GM19372 (cell line): ENCODE measurements at regions not wholly inside any gene's neighbourhood (a gene's known extent, or its start where the extent isn't known, plus 50 kb on each side); places are given as distances from the start of the nearest gene placed in this dataset.
"Not testable (repeated sequence)": the region's sequence is repeated elsewhere in the genome, so short reads cannot be mapped to it uniquely, and the experiment has no call there.

Experiments used
- ATAC-seq: cut with Tn5 transposase; IDR thresholded peaks from one replicate; pipeline ENCODE4 v1.9.1; 2021; ENCODE audit warnings: mild to moderate bottlenecking, low read depth, moderate library complexity; ENCODE audit not compliant: unreplicated experiment

DNA sequence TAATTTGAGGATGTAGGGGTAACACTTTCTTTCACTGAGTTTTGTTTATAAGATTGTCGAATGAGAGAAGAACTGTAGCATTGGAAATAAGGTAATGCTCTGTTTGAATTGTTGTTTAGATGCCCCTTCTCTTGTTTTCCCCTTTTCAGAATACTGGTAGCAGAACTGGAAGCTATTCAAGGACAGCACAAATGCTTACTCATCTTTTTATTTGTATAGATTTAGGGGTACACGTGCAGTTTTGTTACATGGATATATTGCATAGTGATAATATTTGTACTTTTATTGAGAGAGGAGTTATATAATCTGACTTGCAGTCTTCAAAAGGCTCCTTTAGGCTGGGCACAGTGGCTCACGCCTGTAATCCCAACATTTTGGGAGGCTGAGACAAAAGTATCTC, 145.4 kb upstream of the HAND2 start:
- no peak for ATAC-seq

DNA sequence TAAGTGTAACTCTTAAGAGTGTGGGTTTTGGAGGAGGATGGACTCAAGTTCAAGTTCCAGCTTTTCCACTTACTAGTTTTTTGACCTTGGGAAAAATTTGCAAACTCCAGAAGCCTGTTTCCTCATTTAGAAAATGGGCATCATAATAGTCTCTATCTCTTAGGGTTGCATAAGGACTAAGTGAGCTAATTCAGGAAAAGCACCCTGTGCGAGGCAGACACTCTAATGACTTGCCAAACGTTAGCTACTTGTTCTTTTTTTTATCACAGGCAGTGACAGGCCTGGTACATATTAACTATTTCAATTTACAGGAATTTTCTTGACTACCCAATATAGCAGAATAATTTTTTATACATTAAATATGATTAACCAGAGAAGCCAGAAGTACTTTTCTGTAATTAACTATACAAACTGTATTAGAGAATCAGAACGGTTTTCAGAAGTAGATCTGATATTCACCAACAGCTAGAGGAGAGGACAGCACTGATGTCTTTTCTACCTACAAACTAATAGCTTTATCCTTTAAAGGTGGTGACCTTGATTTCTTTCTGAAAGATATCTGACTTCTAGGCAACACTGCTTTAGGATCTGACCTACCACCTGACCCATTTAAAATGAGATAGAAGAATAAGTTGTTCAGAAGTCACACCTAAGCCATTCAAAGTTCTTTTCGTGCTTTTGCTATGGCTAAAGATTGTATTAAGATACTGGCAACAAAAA, 139.6 kb upstream of the HAND2 start:
- ATAC-seq: no peak

DNA sequence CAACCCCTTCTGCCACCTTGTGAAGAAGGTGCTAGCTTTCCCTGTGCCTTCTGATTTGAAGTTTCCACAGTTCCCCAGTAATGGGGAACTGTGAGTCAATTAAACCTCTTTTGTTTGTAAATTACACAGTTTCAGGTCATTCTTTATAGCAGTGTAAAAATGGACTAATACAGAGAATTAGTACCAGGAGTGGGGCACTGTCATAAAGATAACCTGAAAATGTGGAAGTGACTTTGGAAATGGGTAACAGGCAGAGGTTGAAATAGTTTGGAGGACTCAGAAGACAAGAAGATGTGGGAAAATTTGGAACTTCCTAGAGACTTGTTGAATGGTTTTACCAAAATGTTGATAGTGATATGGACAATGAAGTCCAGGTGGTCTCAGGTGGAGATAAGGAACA, 131.0 kb upstream of the HAND2 start:
- no peak for ATAC-seq

DNA sequence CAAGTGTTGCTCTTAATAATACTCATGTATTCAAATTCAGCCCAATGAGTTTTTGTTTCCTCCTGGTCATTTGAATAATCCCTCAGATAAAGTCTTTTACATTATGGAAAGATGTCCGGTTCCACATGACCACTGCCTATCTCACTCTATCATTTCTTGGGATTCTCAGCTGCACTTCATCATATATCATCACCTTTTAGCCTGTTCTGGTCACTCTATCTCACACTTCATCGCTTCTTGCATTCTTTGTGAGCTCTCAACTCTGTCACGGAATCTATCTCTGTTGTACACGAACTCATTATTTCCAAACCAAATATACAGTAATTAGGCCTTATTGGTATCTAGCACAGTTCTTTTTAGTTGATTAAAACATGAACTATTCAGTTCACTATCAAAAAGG, 126.9 kb upstream of the HAND2 start:
- ATAC-seq: no peak

DNA sequence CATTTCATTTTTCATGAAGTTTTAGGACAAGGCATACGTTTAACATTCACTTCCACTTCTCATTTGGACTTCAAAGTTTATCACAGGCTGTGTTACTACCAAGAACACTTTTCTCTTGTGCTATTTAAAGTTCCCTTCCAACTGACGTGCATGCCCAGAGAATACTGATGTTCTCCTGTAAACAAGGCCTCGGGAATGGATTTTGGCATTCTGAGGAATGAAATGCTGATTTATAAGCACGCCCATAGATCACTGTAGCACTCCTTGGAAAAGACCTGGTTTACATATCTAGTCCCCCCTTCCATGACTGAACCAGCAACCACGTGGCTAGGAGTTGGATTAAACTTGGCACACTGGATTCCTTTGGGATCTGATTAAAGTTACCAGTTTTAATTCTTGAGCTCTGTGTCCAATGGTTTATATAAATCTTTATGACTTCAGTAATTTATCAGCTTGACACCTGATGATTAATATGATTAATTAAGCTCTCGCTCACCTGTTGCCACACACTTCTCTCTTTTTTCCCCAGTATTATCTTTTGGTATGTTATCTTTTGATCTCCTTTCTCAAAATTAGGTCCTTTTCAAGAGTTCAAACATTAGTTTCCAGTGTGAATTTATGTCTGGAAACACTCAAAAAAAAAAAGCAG, 122.4 kb upstream of the HAND2 start:
- ATAC-seq: no peak

DNA sequence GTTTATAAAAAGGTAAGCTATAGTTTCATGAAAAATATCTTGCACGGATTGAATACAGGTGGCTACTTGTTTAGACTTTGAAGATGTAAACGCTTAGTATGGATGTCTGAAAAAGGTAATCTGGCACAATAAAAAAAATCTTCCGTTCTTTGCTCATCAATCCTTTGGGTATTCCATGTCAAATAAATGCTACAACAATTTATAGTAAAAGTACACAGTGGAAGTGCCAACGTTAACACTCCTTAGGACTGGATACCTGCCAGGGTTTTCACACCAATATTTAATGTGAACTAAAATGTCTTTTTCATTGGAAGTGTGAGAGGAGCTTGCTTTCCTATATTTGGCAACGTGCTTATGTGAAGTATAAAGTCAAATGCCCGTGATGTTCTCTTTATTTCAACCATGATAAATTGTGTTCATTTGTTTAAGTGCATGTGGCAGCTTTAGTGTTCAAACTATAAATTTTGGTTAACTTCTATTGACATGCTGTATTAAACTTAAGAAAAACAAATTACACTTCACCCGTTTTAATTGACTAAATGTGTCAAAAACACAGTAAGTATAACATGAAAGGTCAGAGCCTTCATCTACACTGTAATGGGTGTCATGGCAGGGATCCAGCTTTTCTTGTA, 121.7 kb upstream of the HAND2 start:
- no peak for ATAC-seq

DNA sequence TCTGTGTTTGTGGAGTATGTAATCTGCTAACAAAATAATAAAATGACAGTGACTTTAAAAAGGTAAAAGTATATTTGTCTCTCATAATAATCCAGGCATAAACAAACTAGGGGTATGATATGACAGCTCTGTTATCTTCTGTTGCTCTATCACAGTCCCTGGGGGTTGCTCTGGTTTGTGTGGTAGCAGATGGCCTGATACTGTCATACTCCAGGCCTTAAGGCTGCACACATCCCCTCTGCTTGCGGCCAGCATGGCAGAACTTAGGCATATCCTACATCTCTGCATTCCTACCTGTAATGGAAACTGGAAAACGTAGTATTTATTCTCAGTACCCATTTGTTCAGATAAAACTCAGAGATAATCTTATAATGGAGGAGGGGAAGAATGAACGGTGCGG, 117.9 kb upstream of the HAND2 start:
- no peak for ATAC-seq

DNA sequence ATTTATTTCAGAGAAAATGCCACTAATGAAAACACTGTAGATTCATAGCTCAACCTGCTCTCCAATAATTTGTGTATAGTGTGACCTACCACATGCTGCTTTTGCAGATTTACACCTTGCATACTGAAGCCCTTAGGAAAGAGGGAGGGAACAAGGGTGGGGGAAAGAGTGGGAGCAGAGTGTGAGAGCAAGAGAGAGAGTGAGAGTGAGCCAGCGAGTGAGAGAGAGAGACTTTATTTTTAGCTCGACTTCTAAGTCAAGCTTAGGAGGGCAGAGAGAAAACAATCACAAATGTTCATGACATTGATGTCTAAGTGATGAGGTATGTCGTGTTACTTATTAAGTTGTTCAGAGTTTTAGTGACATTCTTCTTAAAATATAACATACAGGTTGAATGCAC, 112.5 kb upstream of the HAND2 start:
- no peak for ATAC-seq

DNA sequence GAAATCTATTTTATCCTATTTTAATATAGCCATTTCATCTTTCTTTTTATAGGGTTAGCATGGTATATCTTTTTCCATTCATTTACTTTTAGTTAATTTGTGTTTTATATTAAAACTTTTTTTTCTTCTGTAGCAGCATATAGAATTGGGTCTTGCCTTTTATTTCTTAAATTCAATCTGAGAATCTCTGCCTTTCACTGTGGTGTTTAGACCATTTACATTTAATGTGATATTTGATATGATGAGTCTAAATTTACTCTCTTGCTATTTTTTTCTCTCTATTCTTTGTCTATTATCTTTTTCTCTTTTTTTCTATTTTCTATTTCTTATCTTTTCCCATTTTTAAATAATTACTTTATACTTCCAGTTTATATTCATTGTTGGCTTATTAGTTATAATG, 105.4 kb upstream of the HAND2 start:
- ATAC-seq: no peak

DNA sequence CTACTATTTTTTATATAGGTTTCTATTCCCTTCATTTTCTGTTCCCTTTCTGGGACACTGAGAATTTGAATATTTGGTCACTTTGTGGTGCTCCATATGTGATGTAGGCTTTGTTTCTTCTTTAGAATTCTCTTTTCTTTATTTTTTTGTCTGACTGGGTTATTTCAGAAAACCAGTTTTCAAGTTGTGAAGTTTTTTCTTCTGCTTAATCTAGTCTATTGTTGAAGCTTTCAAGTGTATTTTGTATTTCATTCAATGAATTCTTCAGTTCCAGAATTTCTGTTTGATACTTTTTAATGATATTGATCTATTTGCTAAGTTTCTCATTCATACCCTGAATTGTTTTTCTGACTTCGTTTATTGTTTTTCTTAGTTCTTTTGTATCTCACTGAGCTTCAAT, 96.2 kb upstream of the HAND2 start:
- ATAC-seq: no peak

DNA sequence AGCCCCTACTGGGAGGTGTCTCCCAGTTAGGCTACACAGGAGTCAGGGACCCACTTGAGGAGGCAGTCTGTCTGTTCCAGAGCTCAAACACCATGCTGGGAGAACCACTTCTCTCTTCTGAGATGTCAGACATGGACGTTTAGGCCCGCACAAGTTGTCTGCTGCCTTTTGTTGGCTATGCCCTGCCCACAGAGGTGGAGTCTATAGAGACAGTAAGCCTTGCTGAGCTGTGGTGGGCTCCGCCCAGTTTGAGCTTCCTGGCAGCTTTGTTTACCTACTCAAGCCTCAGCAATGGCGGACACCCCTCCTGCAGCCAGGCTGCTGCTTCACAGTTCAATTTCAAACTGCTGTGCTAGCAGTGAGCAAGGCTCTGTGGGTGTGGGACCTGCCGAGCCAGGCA, 88.6 kb upstream of the HAND2 start:
- not testable (repeated sequence) for ATAC-seq

DNA sequence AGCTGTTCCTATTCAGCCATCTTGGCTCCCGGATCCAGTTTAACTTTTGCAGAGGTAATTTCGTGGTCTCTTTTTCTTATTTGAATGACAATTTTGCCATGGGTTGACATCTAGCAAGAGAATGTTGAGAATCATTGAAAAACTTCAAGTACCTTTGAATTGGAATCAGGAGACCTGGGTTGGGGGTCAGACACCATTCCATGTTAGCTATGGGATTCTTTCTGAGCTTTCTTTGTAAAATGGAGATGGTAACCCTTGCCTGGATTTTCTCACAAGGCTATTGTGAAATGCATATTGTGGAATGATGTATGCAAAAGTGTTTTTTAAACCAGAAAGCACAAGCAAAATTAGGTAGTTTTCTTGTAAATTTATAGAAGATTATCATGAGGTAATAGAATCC, 79.1 kb upstream of the HAND2 start:
- no peak for ATAC-seq

DNA sequence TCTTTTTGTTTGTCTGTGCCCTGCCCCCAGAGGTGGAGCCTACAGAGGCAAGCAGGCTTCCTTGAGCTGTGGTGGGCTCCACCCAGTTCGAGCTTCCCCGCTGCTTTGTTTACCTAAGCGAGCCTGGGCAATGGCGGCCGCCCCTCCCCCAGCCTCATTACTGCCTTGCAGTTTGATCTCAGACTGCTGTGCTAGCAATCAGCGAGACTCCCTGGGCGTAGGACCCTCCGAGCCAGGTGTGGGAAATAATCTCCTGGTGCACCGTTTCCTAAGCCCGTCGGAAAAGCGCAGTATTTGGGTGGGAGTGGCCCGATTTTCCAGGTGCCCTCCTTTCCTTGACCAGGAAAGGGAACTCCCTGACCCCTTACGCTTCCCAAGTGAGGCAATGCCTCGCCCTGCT, 78.6 kb upstream of the HAND2 start:
- ATAC-seq: not testable (repeated sequence)

DNA sequence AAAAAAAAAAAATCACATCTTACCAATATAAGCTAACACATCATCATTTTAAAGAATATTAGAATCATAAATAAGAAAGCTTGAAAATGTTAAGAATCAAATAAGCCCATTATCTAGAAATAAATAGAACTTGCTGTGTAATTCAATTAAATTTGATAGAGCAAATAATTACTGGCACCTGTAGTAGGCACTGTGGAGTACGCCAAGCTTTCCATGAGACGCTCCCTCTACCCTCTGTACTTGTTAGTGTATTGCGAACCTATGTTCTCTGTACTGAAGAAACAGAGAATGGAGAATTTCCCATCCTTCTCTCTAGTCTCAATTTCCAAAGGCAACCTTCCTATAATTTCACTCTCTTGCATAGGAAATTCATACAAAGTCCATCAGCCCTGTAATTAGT, 61.7 kb upstream of the HAND2 start:
- ATAC-seq: no peak

DNA sequence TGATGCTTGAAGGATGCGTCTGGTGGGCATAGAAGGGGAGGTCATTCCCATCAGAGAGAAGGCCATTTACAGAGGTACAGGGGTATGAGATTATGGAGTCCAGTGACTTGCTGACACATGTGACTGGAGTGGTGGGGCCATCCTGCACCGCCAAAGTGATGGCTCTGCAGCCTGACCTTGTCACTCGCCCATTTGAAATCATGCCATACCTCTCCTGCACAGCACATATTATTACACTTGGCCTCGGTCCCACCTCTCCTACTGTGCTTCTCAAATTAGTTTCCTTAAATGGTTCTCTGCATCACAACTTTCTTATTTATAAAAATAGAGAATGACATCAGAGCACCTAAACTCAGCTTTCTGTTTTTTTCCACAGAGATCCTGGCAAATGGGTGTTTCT, 60.7 kb upstream of the HAND2 start:
- ATAC-seq: no peak

DNA sequence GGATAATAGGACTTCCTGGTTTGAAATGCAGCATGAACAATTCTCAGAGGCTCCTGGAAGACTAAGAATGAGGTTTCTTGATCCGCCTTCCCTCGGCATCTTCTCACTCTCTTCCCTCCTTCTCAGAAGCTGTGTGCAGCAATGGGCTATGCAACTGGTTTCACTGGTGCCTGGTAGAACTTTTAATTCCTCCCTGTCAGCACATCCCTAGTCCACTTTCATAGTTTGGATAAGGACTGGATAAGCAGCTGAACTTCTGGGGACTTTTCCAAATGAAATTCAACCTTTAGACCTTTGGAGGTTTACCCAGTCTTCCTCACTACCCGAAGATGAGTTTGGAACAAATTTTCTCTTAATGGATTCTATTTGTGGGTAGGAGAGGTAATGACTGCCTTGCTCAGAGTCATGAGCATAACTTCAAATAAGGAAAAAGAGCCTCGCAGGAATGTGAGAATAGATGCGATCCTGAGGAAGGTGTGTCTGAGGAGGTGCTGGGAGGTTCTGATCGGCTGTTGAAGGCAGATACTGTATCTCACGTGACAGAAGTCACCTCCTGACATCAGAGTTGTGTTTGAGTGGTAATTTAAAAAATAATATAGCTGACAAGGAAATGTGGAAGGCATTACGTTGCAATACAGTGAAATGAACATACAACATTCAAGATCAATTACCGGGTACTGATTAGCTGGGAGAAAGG, 56.0 kb upstream of the HAND2 start:
- no peak for ATAC-seq

DNA sequence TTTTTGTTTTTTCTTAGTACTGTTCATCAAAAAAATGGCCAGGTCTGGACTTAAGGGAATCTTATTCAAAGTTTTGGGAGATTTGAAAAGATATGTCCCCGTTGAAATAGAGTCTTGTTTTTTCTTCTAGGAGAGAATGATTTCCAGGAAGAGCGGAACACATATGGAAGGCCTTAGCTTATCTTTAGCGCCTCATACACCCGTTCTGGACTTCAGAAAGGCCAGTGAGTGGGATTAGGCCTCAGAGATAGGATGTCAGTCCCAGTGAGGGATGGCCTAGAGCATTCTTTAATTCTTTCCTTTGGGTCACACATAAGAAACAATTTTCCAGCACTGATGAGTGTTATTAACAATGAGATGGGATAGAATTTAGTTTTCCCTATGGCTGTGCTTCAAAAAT, 54.5 kb upstream of the HAND2 start:
- ATAC-seq: no peak
